IMR-90 (cell line): ENCODE measurements at regions not wholly inside any gene's neighbourhood (a gene's known extent, or its start where the extent isn't known, plus 50 kb on each side); places are given as distances from the start of the nearest gene placed in this dataset.

Source experiments
- ATAC-seq: fragments of 200-7000 bp; cut with Tn5 transposase; 2 replicates; pipeline ENCODE4 v1.9.1; 2020; ENCODE audit warnings: low read depth, mild to moderate bottlenecking, moderate library complexity
- BruUV-seq: library from RNA; stranded (reverse); fragments of 400-500 nt; replicated peaks from 2 replicates; lab custom pipeline; 2021; lab: Mats Ljungman, UMichigan
- CTCF ChIA-PET: fragments of 300-600 bp; formaldehyde crosslinking; extraction: SDS; loops from one replicate; lab custom pipeline; 2021; ENCODE audit warnings: antibody characterized with exemption; lab: Yijun Ruan, JAX
- POLR2A ChIA-PET: fragments of 300-600 bp; sonication (Branson Sonifier 250); formaldehyde crosslinking; loops from one replicate; lab custom pipeline; 2022; ENCODE audit warnings: antibody characterized with exemption; ENCODE audit not compliant: unreplicated experiment; lab: Charles Lee
- DNase-seq: peaks from one replicate; pipeline ENCODE4 v3.0.0; 2013
- H2AFZ ChIP-seq: replicated peaks from 2 replicates; pipeline ENCODE3; 2013; ENCODE audit warnings: low read length, mild to moderate bottlenecking; ENCODE audit not compliant: poor library complexity
- H2AK5ac ChIP-seq: 2 replicates; pipeline ENCODE4 v1.6.1; 2013; ENCODE audit warnings: low read depth, low read length, inconsistent platforms
- H2AK9ac ChIP-seq: replicated peaks from 2 replicates; pipeline ENCODE3; 2013; ENCODE audit warnings: mild to moderate bottlenecking, low read depth, low read length, moderate library complexity; ENCODE audit not compliant: poor library complexity
- H2BK120ac ChIP-seq: 2 replicates; pipeline ENCODE4 v1.6.1; 2013; ENCODE audit warnings: low read depth, low read length, inconsistent platforms
- H2BK15ac ChIP-seq: 3 replicates; pipeline ENCODE4 v1.6.1; 2013; ENCODE audit warnings: low read depth, low read length, inconsistent platforms
- H2BK20ac ChIP-seq: 2 replicates; pipeline ENCODE4 v1.6.1; 2013; ENCODE audit warnings: low read depth, mild to moderate bottlenecking, inconsistent platforms, low read length, moderate library complexity
- H2BK5ac ChIP-seq: 2 replicates; pipeline ENCODE4 v1.6.1; 2013; ENCODE audit warnings: mild to moderate bottlenecking, low read depth, low read length, inconsistent platforms; ENCODE audit not compliant: poor library complexity, severe bottlenecking
- H3K14ac ChIP-seq: replicated peaks from 2 replicates; pipeline ENCODE4 v1.6.1; 2013; ENCODE audit warnings: low read depth, low read length, inconsistent platforms
- H3K18ac ChIP-seq: 2 replicates; pipeline ENCODE4 v1.6.1; 2013; ENCODE audit warnings: low read depth, low read length, control low read depth
- H3K23ac ChIP-seq: 2 replicates; pipeline ENCODE4 v1.6.1; 2013; ENCODE audit warnings: low read depth, low read length, inconsistent platforms
- H3K27ac ChIP-seq: 2 replicates; pipeline ENCODE4 v1.5.1; 2013; ENCODE audit warnings: mild to moderate bottlenecking, control low read depth, low read length; ENCODE audit not compliant: insufficient read depth
- H3K27me3 ChIP-seq: 2 replicates; pipeline ENCODE4 v1.6.1; 2013; ENCODE audit warnings: low read length; ENCODE audit not compliant: control insufficient read depth, insufficient read depth
- H3K36me3 ChIP-seq: 2 replicates; pipeline ENCODE4 v1.6.1; 2013; ENCODE audit warnings: low read length, mixed read lengths; ENCODE audit not compliant: control insufficient read depth, insufficient read depth
- H3K4ac ChIP-seq: 2 replicates; pipeline ENCODE4 v1.6.1; 2013; ENCODE audit warnings: low read depth, low read length, inconsistent platforms
- H3K4me1 ChIP-seq: 2 replicates; pipeline ENCODE4 v1.6.1; 2013; ENCODE audit warnings: low read length, mixed read lengths; ENCODE audit not compliant: control insufficient read depth, insufficient read depth
- H3K4me2 ChIP-seq: 2 replicates; pipeline ENCODE4 v1.6.1; 2013; ENCODE audit warnings: low read depth, mild to moderate bottlenecking, control low read depth, low read length, moderate library complexity
- H3K4me3 ChIP-seq: 2 replicates; pipeline ENCODE4 v1.5.1; 2013; ENCODE audit warnings: low read depth, mild to moderate bottlenecking, control low read depth, low read length, moderate library complexity; ENCODE audit not compliant: insufficient read depth
- H3K56ac ChIP-seq: 2 replicates; pipeline ENCODE4 v1.6.1; 2013; ENCODE audit warnings: low read length, inconsistent platforms; ENCODE audit not compliant: insufficient read depth; ENCODE audit errors: extremely low read depth
- H3K79me1 ChIP-seq, 2 experiments: 2 replicates each; pipeline ENCODE4 v1.6.1; 2013; ENCODE audit warnings: low read length in 2 of 2, inconsistent platforms in 1 of 2, low read depth in 1 of 2
- H3K9ac ChIP-seq: 2 replicates; pipeline ENCODE4 v1.6.1; 2013; ENCODE audit warnings: low read depth, low read length, control low read depth
- H3K9me1 ChIP-seq: 2 replicates; pipeline ENCODE4 v1.6.1; 2013; ENCODE audit warnings: low read length, inconsistent platforms; ENCODE audit not compliant: insufficient read depth
- H3K9me3 ChIP-seq: 2 replicates; pipeline ENCODE4 v1.6.1; 2013; ENCODE audit warnings: low read length; ENCODE audit not compliant: control insufficient read depth, insufficient read depth
- H4K20me1 ChIP-seq: 2 replicates; pipeline ENCODE4 v1.6.1; 2013; ENCODE audit warnings: low read length, inconsistent platforms; ENCODE audit not compliant: insufficient read depth
- H4K5ac ChIP-seq: 2 replicates; pipeline ENCODE4 v1.6.1; 2013; ENCODE audit warnings: mild to moderate bottlenecking, low read depth, low read length, control low read depth
- H4K8ac ChIP-seq, 2 experiments: 2 replicates each; pipeline ENCODE4 v1.6.1; 2013; ENCODE audit warnings: low read depth in 2 of 2, low read length in 2 of 2, control low read depth in 1 of 2, inconsistent platforms in 1 of 2
- H4K91ac ChIP-seq: 2 replicates; pipeline ENCODE4 v1.6.1; 2013; ENCODE audit warnings: low read depth, low read length, inconsistent platforms; ENCODE audit not compliant: insufficient read depth
- BHLHE40 ChIP-seq: fragments of 150-350 bp; IDR thresholded peaks from 2 replicates; pipeline ENCODE4 v1.6.1; 2016; ENCODE audit warnings: mild to moderate bottlenecking, low read depth, low read length
- CEBPB ChIP-seq: IDR thresholded peaks from 2 replicates; pipeline ENCODE4 v1.6.1; 2012; ENCODE audit warnings: low read depth, low read length, improper control_type of control experiment
- CHD1 ChIP-seq: IDR thresholded peaks from 2 replicates; pipeline ENCODE4 v1.6.1; 2012; ENCODE audit warnings: low read depth, low read length, improper control_type of control experiment
- FOS ChIP-seq: fragments of 150-350 bp; IDR thresholded peaks from 2 replicates; pipeline ENCODE4 v1.6.1; 2016; ENCODE audit warnings: low read depth, low read length
- MAFK ChIP-seq: IDR thresholded peaks from 2 replicates; pipeline ENCODE4 v1.6.1; 2012; ENCODE audit warnings: low read depth, low read length, improper control_type of control experiment
- MAZ ChIP-seq: IDR thresholded peaks from 2 replicates; pipeline ENCODE4 v1.6.1; 2012; ENCODE audit warnings: low read depth, mild to moderate bottlenecking, low read length, improper control_type of control experiment, moderate library complexity, borderline replicate concordance
- MXI1 ChIP-seq: IDR thresholded peaks from 2 replicates; pipeline ENCODE4 v1.6.1; 2012; ENCODE audit warnings: low read depth, mild to moderate bottlenecking, low read length, moderate library complexity, borderline replicate concordance
- NFE2L2 ChIP-seq: fragments of 150-350 bp; IDR thresholded peaks from 2 replicates; pipeline ENCODE4 v1.6.1; 2016; ENCODE audit warnings: low read depth, mild to moderate bottlenecking, low read length
- POLR2A ChIP-seq: IDR thresholded peaks from 2 replicates; pipeline ENCODE4 v1.6.1; 2012; ENCODE audit warnings: mild to moderate bottlenecking, low read depth, low read length
- RAD21 ChIP-seq: IDR thresholded peaks from 2 replicates; pipeline ENCODE4 v1.6.1; 2012; ENCODE audit warnings: low read length, improper control_type of control experiment
- RCOR1 ChIP-seq: IDR thresholded peaks from 2 replicates; pipeline ENCODE4 v1.6.1; 2012; ENCODE audit warnings: mild to moderate bottlenecking, low read length, improper control_type of control experiment; ENCODE audit not compliant: insufficient replicate concordance
- RFX5 ChIP-seq: IDR thresholded peaks from 2 replicates; pipeline ENCODE4 v1.8.0; 2012; ENCODE audit warnings: low read depth, mild to moderate bottlenecking, low read length, moderate library complexity
- SMC3 ChIP-seq: fragments of 150-350 bp; IDR thresholded peaks from 2 replicates; pipeline ENCODE4 v1.6.1; 2016; ENCODE audit warnings: low read depth, mild to moderate bottlenecking, antibody characterized with exemption, low read length, moderate library complexity
- WGBS, 2 experiments: methylation state at CpG; one replicate each; pipeline versions ENCODE4 v1.1.5 to v1.1.7; 2013; ENCODE audit warnings: missing lambda C conversion rate in 2 of 2; ENCODE audit not compliant: insufficient read length in 1 of 2; ENCODE audit errors: extremely low coverage in 2 of 2; 5-methylcytosine and 5-hydroxymethylcytosine counted together
- dilution Hi-C: fragments of 300-500 bp; cut with HindIII; formaldehyde crosslinking; loops from one replicate; pipeline ENCODE4 v1.14.3; 2018; ENCODE audit warnings: low sequenced_read_pairs; ENCODE audit not compliant: unreplicated experiment
- in situ Hi-C: fragments of 300-500 bp; cut with MboI; formaldehyde crosslinking; loops from 3 replicates; pipeline ENCODE4 v1.14.3; 2019; ENCODE audit warnings: low sequenced_read_pairs, inconsistent platforms, mixed read lengths
- intact Hi-C: fragments of 100-400 bp; cut with micrococcal nuclease; formaldehyde crosslinking; loops from 2 replicates; pipeline ENCODE4 v1.10.0; 2022
- TF ChIP-seq, protein P1 (sequence below): fragments of 150-350 bp; IDR thresholded peaks from 2 replicates; pipeline ENCODE4 v1.6.1; 2016; ENCODE audit warnings: low read depth, mild to moderate bottlenecking, low read length, moderate library complexity, borderline replicate concordance
- TF ChIP-seq, protein P2 (sequence below): conservative IDR thresholded peaks from 2 replicates; pipeline ENCODE4 v1.5.1; 2012; ENCODE audit warnings: mild to moderate bottlenecking, low read depth, low read length, improper control_type of control experiment
- TF ChIP-seq, protein P3 (sequence below): fragments of 150-350 bp; IDR thresholded peaks from 2 replicates; pipeline ENCODE4 v1.6.1; 2017; ENCODE audit warnings: mild to moderate bottlenecking, antibody characterized with exemption, low read length, low read depth

DNA sequence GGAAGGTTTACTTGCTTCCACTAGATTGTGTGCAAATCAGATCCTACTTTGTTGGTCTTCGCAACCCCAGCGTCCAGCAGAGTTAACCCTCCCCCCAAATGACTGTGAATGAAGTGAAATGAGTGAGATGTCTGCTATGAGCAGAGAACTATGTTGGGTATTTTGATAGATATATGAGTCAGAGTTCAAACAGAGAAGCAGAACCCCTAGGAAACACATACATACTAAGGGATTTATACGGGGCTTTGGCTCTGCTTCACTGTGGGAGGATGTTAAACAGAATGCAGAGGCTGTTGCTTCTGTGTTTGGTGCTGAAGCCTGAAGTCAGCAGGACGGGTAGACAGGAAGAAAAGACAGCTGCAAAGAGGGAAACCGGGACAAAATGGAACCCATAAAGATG, 197.0 kb downstream of the MZT1 start:
- Histone ChIP-seq H2BK20ac (no peak overlapping the region), H2BK15ac (no peak overlapping the region), H2AK5ac (no peak overlapping the region), H3K27ac (no peak overlapping the region), H3K9me1 (no peaks in the 10 kb centered on the region), H2BK120ac (no peak overlapping the region), H3K4me3 (no peak overlapping the region), H4K8ac (no peak overlapping the region), H3K36me3 (no peaks in the 10 kb centered on the region), H3K18ac (no peak overlapping the region), H3K9me3 (0 out of 2 replicates have a peak, but pooled peaks cover 4% of the 10 kb centered on the region), H3K14ac (no peak overlapping the region), H2AK9ac (no peak overlapping the region), H3K4ac (no peak overlapping the region), H3K56ac (no peak overlapping the region), H4K91ac (no peak overlapping the region), H3K9ac (no peak overlapping the region), H3K23ac (no peak overlapping the region), H2BK5ac (no peak overlapping the region), H4K5ac (no peak overlapping the region), H3K4me1 (no peaks in the 10 kb centered on the region), H3K79me1 (no peaks in the 10 kb centered on the region), H3K4me2 (no peak overlapping the region), H4K20me1 (no peaks in the 10 kb centered on the region), H2AFZ (no peak overlapping the region), H3K27me3 (no peaks in the 10 kb centered on the region)
- 40% methylated on average over 1 of the region's 5 CpGs; no CpG with 5 or more reads in 1 of the 2 experiments for WGBS, 2 experiments
- TF ChIP-seq RCOR1 (no peak), FOS (no peak), NFE2L2 (no peak), SMC3 (no peak), MAFK (no peak), BHLHE40 (no peak), POLR2A (no peak), CEBPB (no peak), CHD1 (no peak), RFX5 (no peak), MAZ (no peak), RAD21 (no peak), MXI1 (no peak)
- TF ChIP-seq, protein P1, sequence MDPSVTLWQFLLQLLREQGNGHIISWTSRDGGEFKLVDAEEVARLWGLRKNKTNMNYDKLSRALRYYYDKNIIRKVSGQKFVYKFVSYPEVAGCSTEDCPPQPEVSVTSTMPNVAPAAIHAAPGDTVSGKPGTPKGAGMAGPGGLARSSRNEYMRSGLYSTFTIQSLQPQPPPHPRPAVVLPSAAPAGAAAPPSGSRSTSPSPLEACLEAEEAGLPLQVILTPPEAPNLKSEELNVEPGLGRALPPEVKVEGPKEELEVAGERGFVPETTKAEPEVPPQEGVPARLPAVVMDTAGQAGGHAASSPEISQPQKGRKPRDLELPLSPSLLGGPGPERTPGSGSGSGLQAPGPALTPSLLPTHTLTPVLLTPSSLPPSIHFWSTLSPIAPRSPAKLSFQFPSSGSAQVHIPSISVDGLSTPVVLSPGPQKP = no peak
- TF ChIP-seq, protein P2, sequence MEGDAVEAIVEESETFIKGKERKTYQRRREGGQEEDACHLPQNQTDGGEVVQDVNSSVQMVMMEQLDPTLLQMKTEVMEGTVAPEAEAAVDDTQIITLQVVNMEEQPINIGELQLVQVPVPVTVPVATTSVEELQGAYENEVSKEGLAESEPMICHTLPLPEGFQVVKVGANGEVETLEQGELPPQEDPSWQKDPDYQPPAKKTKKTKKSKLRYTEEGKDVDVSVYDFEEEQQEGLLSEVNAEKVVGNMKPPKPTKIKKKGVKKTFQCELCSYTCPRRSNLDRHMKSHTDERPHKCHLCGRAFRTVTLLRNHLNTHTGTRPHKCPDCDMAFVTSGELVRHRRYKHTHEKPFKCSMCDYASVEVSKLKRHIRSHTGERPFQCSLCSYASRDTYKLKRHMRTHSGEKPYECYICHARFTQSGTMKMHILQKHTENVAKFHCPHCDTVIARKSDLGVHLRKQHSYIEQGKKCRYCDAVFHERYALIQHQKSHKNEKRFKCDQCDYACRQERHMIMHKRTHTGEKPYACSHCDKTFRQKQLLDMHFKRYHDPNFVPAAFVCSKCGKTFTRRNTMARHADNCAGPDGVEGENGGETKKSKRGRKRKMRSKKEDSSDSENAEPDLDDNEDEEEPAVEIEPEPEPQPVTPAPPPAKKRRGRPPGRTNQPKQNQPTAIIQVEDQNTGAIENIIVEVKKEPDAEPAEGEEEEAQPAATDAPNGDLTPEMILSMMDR = no peak
- TF ChIP-seq, protein P3, sequence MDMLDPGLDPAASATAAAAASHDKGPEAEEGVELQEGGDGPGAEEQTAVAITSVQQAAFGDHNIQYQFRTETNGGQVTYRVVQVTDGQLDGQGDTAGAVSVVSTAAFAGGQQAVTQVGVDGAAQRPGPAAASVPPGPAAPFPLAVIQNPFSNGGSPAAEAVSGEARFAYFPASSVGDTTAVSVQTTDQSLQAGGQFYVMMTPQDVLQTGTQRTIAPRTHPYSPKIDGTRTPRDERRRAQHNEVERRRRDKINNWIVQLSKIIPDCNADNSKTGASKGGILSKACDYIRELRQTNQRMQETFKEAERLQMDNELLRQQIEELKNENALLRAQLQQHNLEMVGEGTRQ = no peak
- POLR2A ChIA-PET = no interaction called here
- CTCF ChIA-PET = no interaction called here
- in situ Hi-C loops (no loop called here), dilution Hi-C loops (no loop called here), intact Hi-C loops (no loop called here)
- DNase-seq = peak; percentile 4
- no peak for ATAC-seq
- no TSS peak for BruUV-seq
